HAP-1 (cell line): ENCODE measurements at regions not wholly inside any gene's neighbourhood (a gene's known extent, or its start where the extent isn't known, plus 50 kb on each side); places are given as distances from the start of the nearest gene placed in this dataset.

Experiments
- DNase-seq, 2 experiments: peaks; one replicate each; pipeline ENCODE4 v3.0.0-alpha.2; 2016 to 2020; ENCODE audit warnings: low spot score in 2 of 2
- H3K27me3 ChIP-seq: fragments of 250-450 bp; sonication (Bioruptor Pico); 2 replicates; pipeline ENCODE4 v1.5.1; 2020; ENCODE audit warnings: low read depth, mild to moderate bottlenecking, moderate library complexity
- H3K36me3 ChIP-seq: fragments of 250-450 bp; sonication (Bioruptor Pico); replicated peaks from 2 replicates; pipeline ENCODE4 v1.5.1; 2020; ENCODE audit warnings: mild to moderate bottlenecking
- H3K4me1 ChIP-seq: fragments of 250-450 bp; sonication (Bioruptor Pico); 2 replicates; pipeline ENCODE4 v1.5.1; 2020; ENCODE audit warnings: mild to moderate bottlenecking
- H3K4me3 ChIP-seq: fragments of 250-450 bp; sonication (Bioruptor Pico); 2 replicates; pipeline ENCODE4 v1.5.1; 2020; ENCODE audit warnings: mild to moderate bottlenecking, moderate library complexity
- H3K9me3 ChIP-seq: fragments of 250-450 bp; sonication (Bioruptor Pico); 2 replicates; pipeline ENCODE4 v1.5.1; 2020; ENCODE audit warnings: mild to moderate bottlenecking, moderate library complexity
- in situ Hi-C: fragments of 300-500 bp; cut with MboI; formaldehyde crosslinking; loops from 3 replicates; pipeline ENCODE4 v1.14.3; 2020; ENCODE audit warnings: low sequenced_read_pairs, inconsistent platforms, mixed read lengths

- no peaks in the 10 kb centered on the region for H3K27me3 ChIP-seq
- in situ Hi-C loops: no loop called here
- no peaks in the 10 kb centered on the region for H3K4me1 ChIP-seq
These were observed 461.2 kb downstream of the MEIS1 start for GRCh38 chr2:66896131-66896530.

GRCh38 chr2:66897181-66897580, 462.3 kb downstream of the MEIS1 start:
- no peaks in the 10 kb centered on the region for H3K36me3 ChIP-seq
- no peaks in the 10 kb centered on the region for H3K27me3 ChIP-seq
- in situ Hi-C loops: no loop called here
- no peak for DNase-seq
- H3K9me3 ChIP-seq: no peaks in the 10 kb centered on the region
- H3K4me1 ChIP-seq: no peaks in the 10 kb centered on the region
- H3K4me3 ChIP-seq: no peak overlapping the region

More at GRCh38 chr2:66896131-66896530, 461.2 kb downstream of the MEIS1 start:
- Histone ChIP-seq H3K9me3 (no peaks in the 10 kb centered on the region), H3K36me3 (no peaks in the 10 kb centered on the region), H3K4me3 (no peak overlapping the region)
- no peak for DNase-seq

GRCh38 chr2:66897691-66898150, 462.8 kb downstream of the MEIS1 start:
- H3K27me3 ChIP-seq: no peaks in the 10 kb centered on the region
- no peaks in the 10 kb centered on the region for H3K9me3 ChIP-seq
- no peak for DNase-seq
- in situ Hi-C loops: no loop called here
- H3K4me1 ChIP-seq: no peaks in the 10 kb centered on the region
- H3K4me3 ChIP-seq: no peak overlapping the region
- H3K36me3 ChIP-seq: no peaks in the 10 kb centered on the region

- Histone ChIP-seq H3K9me3 (no peaks in the 10 kb centered on the region), H3K4me1 (no peaks in the 10 kb centered on the region), H3K36me3 (no peaks in the 10 kb centered on the region), H3K27me3 (no peaks in the 10 kb centered on the region), H3K4me3 (no peak overlapping the region)
- DNase-seq: no peak
- in situ Hi-C loops: no loop called here
These were observed 464.2 kb downstream of the MEIS1 start for GRCh38 chr2:66899109-66899508.

GRCh38 chr2:66899648-66900047, 464.7 kb downstream of the MEIS1 start:
- Histone ChIP-seq H3K4me3 (no peak overlapping the region), H3K4me1 (no peaks in the 10 kb centered on the region), H3K36me3 (no peaks in the 10 kb centered on the region), H3K27me3 (no peaks in the 10 kb centered on the region), H3K9me3 (no peaks in the 10 kb centered on the region)
- no peak for DNase-seq
- in situ Hi-C loops: no loop called here

- H3K4me3 ChIP-seq: no peak overlapping the region
- no peaks in the 10 kb centered on the region for H3K4me1 ChIP-seq
- no peaks in the 10 kb centered on the region for H3K36me3 ChIP-seq
- no peak for DNase-seq
- in situ Hi-C loops: no loop called here
- no peaks in the 10 kb centered on the region for H3K9me3 ChIP-seq
- no peaks in the 10 kb centered on the region for H3K27me3 ChIP-seq
These were observed 466.4 kb downstream of the MEIS1 start for GRCh38 chr2:66901344-66901743.

GRCh38 chr2:66903183-66903582, 468.3 kb downstream of the MEIS1 start:
- H3K4me3 ChIP-seq: no peak overlapping the region
- in situ Hi-C loops: no loop called here
- no peak for DNase-seq
- H3K36me3 ChIP-seq: no peaks in the 10 kb centered on the region
- H3K9me3 ChIP-seq: no peaks in the 10 kb centered on the region
- no peaks in the 10 kb centered on the region for H3K4me1 ChIP-seq
- no peaks in the 10 kb centered on the region for H3K27me3 ChIP-seq

- H3K27me3 ChIP-seq: no peaks in the 10 kb centered on the region
- DNase-seq: no peak
- H3K4me3 ChIP-seq: no peak overlapping the region
- no peaks in the 10 kb centered on the region for H3K4me1 ChIP-seq
- H3K36me3 ChIP-seq: no peaks in the 10 kb centered on the region
- in situ Hi-C loops: no loop called here
- no peaks in the 10 kb centered on the region for H3K9me3 ChIP-seq
These were observed 469.0 kb downstream of the MEIS1 start for GRCh38 chr2:66903745-66904465.

GRCh38 chr2:66915237-66915636, 480.3 kb downstream of the MEIS1 start:
- Histone ChIP-seq H3K4me1 (no peaks in the 10 kb centered on the region), H3K4me3 (no peak overlapping the region), H3K27me3 (no peaks in the 10 kb centered on the region), H3K36me3 (no peaks in the 10 kb centered on the region), H3K9me3 (no peaks in the 10 kb centered on the region)
- in situ Hi-C loops: no loop called here
- DNase-seq: no peak

- Histone ChIP-seq H3K9me3 (no peaks in the 10 kb centered on the region), H3K4me3 (no peak overlapping the region), H3K27me3 (no peaks in the 10 kb centered on the region), H3K36me3 (no peaks in the 10 kb centered on the region), H3K4me1 (no peaks in the 10 kb centered on the region)
- in situ Hi-C loops: no loop called here
- DNase-seq: peak in 1 of 2 experiments; percentile 2
These were observed 477.8 kb upstream of the ETAA1 start for GRCh38 chr2:66919286-66919685.

- Histone ChIP-seq H3K4me1 (no peaks in the 10 kb centered on the region), H3K4me3 (no peak overlapping the region), H3K27me3 (no peaks in the 10 kb centered on the region), H3K9me3 (no peaks in the 10 kb centered on the region), H3K36me3 (no peaks in the 10 kb centered on the region)
- in situ Hi-C loops: no loop called here
- no peak for DNase-seq
These were observed 476.7 kb upstream of the ETAA1 start for GRCh38 chr2:66920415-66920814.

GRCh38 chr2:66925128-66925527, 472.0 kb upstream of the ETAA1 start:
- DNase-seq: no peak

GRCh38 chr2:66926594-66927112, 470.5 kb upstream of the ETAA1 start:
- in situ Hi-C loops: no loop called here
- Histone ChIP-seq H3K9me3 (no peaks in the 10 kb centered on the region), H3K4me1 (no peaks in the 10 kb centered on the region), H3K4me3 (no peak overlapping the region), H3K36me3 (no peaks in the 10 kb centered on the region), H3K27me3 (no peaks in the 10 kb centered on the region)
- no peak for DNase-seq

More at GRCh38 chr2:66925128-66925527, 472.0 kb upstream of the ETAA1 start:
- no peak overlapping the region for H3K4me3 ChIP-seq
- H3K4me1 ChIP-seq: no peaks in the 10 kb centered on the region
- H3K36me3 ChIP-seq: no peaks in the 10 kb centered on the region
- no peaks in the 10 kb centered on the region for H3K9me3 ChIP-seq
- in situ Hi-C loops: no loop called here
- H3K27me3 ChIP-seq: no peaks in the 10 kb centered on the region

GRCh38 chr2:66929632-66930338, 467.3 kb upstream of the ETAA1 start:
- Histone ChIP-seq H3K36me3 (no peaks in the 10 kb centered on the region), H3K4me3 (no peak overlapping the region), H3K9me3 (no peaks in the 10 kb centered on the region), H3K27me3 (no peaks in the 10 kb centered on the region), H3K4me1 (no peaks in the 10 kb centered on the region)
- no peak for DNase-seq
- in situ Hi-C loops: no loop called here
